Activated naive CD4-positive, alpha-beta T cell treated with Interleukin-2 at 50 U/mL for 16 hours (primary cell): ENCODE measurements at regions not wholly inside any gene's neighbourhood (a gene's known extent, or its start where the extent isn't known, plus 50 kb on each side); places are given as distances from the start of the nearest gene placed in this dataset.

Experiments used
- DNase-seq: peaks from one replicate; pipeline ENCODE4 v3.0.0-alpha.2; 2020

GRCh38 chr6:168384045-168385036, 56.6 kb upstream of the SMOC2 start:
- no peak for DNase-seq

- DNase-seq, result no peak
Observed at GRCh38 chr6:168385037-168385759, 55.8 kb upstream of the SMOC2 start.

GRCh38 chr6:168385858-168386735, 54.9 kb upstream of the SMOC2 start:
- no peak for DNase-seq

GRCh38 chr6:168386973-168387372, 54.0 kb upstream of the SMOC2 start:
- no peak for DNase-seq

- no peak for DNase-seq
Observed at GRCh38 chr6:168387426-168387825, 53.6 kb upstream of the SMOC2 start.

- DNase-seq, result no peak
Observed at GRCh38 chr6:168387911-168388310, 53.1 kb upstream of the SMOC2 start.

- DNase-seq, result no peak
Observed at GRCh38 chr6:168388641-168389633, 52.0 kb upstream of the SMOC2 start.

GRCh38 chr6:168390749-168391420, 50.1 kb upstream of the SMOC2 start:
- no peak for DNase-seq
